Fibroblast of skin of scalp (primary cell): ENCODE measurements at regions not wholly inside any gene's neighbourhood (a gene's known extent, or its start where the extent isn't known, plus 50 kb on each side); places are given as distances from the start of the nearest gene placed in this dataset.
A peak's percentile ranks its signal among the peaks of the same experiment; 100 is the strongest.
"Not testable (repeated sequence)": the region's sequence is repeated elsewhere in the genome, so short reads cannot be mapped to it uniquely, and the experiment has no call there.

Experiments used
- DNase-seq: peaks from one replicate; pipeline ENCODE4 v3.0.0-alpha.2; 2013

- peak; percentile 81 for DNase-seq
These were observed 318.7 kb upstream of the NCKAP5 start for GRCh38 chr2:133886735-133887675.

- no peak for DNase-seq
These were observed 319.4 kb upstream of the NCKAP5 start for GRCh38 chr2:133887676-133888040.

DNA sequence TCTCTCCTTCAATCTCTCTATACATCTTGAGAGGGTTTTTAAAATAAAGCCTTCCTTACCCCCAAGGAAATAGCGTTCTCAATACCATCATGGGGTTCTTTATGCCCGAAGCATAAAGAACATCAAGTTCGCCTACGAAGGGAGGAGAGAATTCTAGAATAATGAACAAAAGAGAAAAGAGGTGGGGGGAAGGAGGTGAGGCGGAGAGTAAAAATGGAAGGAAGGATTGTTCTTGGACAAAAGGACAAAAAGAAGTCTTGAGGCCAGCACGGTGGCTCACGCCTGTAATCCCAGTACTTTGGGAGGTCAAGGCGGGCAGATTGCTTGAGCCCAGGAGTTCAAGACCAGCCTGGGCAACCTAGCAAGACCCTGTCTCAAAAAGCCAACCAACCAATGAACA lies 319.8 kb upstream of the NCKAP5 start:
- no peak for DNase-seq

DNA sequence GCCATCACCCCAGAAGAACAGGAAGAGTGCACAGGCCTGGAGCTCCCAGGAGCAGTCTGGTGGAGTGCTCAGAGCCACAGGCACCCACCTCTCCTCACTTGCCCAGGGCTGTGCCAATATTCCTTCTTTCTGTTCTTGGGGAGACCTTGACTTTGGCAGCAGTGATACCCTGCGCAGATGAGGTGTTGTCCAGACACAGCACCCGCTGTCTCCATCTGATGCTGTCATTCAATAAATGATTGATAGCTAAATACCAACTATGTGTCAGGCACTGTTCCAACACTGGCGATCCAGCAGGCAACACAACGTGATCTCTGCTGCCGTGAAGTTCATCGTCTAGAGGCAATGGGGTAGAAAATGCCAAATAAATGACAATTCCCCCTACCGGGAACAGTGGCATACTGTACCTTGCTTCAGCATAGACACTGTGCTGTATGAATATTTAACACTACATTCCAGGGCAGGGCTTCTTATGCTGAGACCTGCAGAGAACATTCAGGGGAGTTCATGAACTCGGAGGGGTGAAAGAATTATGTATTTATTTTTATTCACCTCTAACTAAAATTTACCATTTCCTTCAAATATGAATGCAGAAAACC lies 320.5 kb upstream of the NCKAP5 start:
- no peak for DNase-seq

DNA sequence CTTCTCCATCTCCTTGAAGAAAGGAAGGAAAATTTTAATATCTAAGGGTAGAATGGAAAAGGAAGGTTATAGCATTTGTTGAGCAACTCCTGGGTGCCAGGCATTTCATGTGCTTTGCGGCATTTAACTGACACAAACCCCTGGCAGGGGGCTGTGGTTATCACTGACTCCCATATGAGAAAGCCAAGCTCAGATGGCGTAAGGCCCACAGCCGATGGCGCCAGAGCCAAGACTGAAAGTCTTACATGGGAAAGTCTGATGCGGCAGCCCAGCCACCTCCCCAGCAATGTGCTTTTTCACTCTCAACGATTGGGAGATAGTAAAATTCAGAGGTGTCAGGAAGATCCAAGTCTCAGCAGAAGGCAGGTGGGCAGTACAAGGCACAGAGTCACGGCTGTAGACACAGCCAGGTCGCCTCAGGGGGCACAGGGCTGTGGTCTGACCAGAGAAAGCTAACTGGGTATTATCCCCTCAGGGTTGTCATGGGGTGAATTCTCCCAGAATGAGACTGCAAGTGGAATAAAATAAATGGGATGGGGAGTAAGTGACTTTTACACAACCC lies 324.2 kb upstream of the NCKAP5 start:
- no peak for DNase-seq

DNA sequence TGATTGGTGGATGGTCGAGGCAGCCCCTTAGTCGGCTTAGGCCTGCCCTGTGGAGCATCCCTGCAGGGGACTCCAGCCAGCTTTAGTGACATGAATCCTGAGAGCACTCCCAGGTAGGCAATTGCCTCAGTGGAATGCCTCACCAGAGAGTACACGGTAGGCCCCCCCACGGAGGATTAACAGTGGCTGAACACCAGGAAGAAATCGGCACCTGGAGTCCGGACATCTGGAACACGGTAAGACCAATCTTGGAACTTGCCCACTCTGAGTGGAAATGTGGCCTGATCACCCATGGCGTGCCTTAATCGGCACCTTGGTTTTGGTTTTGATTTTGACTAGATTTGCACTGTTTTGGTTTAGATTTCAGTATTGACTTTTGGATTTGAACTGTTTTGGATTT lies 326.2 kb upstream of the NCKAP5 start:
- no peak for DNase-seq

- DNase-seq, result not testable (repeated sequence)
These were observed 329.6 kb upstream of the NCKAP5 start for GRCh38 chr2:133897838-133898237.

GRCh38 chr2:133900909-133901308 lies 332.6 kb upstream of the NCKAP5 start:
- DNase-seq, result no peak

DNA sequence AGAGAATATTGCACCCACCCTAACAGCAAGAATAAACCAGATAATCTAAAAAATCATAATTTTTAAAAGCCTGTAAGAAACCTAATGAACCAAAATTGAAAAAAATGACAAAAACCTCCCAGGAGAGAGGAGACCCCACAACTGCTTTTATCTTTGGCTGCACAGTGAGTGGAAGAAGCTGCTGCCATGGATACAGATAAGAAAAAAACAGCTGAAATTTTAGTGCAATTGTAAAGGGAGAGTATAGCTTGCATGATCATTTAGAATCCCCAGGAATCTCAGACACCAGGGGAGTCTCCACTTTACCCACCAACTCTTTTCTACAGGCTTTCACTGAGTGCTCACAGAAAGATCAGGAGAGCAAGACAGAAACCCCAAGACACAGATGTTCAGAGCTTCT lies 338.1 kb upstream of the NCKAP5 start:
- no peak for DNase-seq

- no peak for DNase-seq
These were observed 338.7 kb upstream of the NCKAP5 start for GRCh38 chr2:133906926-133907325.

DNA sequence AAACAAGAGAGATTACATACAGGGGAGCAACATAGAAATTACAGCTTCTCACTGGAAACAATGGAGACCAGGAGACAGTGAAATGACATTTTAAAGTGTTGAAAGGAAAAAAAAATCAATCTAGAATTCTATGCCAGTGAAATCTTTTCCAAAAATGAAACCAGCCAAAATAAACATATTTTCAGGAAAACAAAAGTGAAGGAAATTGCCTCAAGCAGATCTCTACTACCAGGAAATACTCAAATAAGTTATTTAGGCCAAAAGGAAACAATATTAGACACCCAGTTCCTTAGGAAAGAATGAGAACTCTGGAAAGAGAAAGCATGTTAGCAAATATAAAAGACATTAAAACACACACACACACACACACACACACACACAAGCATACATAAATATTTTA lies 339.9 kb upstream of the NCKAP5 start:
- no peak for DNase-seq

- DNase-seq, result no peak
These were observed 335.7 kb upstream of the MGAT5 start for GRCh38 chr2:133918141-133918540.

DNA sequence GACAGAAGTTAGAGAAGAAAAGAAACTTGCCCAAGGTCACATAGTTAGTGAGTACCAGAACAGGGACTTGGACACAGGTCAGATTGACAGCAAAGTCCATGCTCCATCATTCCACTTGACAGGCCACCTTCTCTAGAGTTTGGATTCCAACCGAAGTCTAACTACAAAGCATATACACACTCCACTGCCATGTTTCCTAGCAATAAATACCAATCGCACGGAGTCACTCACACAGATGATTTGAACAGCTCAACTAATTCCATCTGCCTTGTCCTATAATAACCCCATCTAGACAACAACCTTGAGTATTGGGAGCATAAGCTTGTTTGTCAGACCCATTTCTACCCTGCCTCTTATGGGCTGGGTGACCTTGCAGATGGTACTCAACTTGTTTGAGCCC lies 334.6 kb upstream of the MGAT5 start:
- DNase-seq, result no peak

DNA sequence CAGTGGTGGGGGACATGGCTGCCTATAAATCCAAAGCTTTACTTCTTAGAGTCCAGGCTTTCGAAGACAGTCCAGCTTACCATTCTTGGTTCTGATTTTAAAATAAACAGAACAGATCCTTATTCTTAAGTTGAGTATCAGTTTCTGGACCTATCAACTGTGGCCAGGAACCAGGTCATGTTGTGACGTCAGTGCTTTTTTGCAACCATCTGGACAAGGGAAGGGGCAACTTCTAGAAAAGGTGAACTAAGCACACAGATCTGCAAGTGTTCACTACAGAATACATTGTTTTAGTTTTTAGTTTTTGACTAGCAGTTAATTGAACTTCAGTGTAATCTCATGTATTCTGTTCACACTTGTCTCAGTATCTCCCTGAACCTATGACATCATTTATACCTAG lies 326.0 kb upstream of the MGAT5 start:
- no peak for DNase-seq

GRCh38 chr2:133936096-133936495 lies 317.8 kb upstream of the MGAT5 start:
- no peak for DNase-seq

- no peak for DNase-seq
These were observed 317.3 kb upstream of the MGAT5 start for GRCh38 chr2:133936601-133937000.

GRCh38 chr2:133937669-133938068 lies 316.2 kb upstream of the MGAT5 start:
- DNase-seq, result peak; percentile 18

DNA sequence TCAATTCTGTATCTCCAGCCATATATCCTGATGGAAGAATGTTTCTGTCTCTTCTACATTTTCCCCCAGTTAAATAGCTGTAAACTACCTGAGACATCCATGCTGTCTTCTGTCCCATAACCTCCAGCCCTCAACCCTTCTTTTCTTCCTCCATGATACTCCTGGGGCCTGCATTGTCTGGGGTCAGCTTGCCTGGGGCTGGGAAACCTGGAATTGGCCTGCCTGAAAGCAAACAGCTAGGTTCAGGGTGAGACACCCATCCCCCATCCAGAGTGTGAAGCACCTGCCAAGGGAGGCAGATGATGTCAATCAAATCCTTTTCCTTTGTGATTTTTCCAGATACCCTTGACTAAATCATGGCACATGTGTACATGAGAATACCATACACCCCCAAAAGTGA lies 313.7 kb upstream of the MGAT5 start:
- DNase-seq, result no peak

DNA sequence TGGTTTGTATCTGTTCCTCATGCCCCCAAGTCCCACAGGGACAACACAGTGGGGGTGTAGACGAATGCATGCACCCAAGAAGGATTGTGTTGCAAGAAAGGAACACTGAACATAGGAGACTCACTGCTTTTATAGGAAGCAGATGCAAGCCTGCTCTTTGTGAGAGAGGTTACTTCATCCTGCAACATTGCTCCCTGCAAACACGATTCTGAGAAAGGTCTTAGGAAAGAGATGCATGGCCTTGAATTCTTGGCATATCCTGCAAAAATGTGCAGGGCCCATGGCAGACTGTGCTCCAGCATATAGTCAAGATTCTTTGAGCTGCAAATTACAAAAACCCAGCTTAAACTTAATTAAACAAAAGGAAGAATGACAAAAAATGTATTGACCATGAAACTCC lies 312.2 kb upstream of the MGAT5 start:
- DNase-seq, result no peak

GRCh38 chr2:133942398-133942797 lies 311.5 kb upstream of the MGAT5 start:
- DNase-seq, result no peak

- no peak for DNase-seq
These were observed 310.8 kb upstream of the MGAT5 start for GRCh38 chr2:133943108-133943507.

GRCh38 chr2:133945089-133945488 lies 308.8 kb upstream of the MGAT5 start:
- no peak for DNase-seq

DNA sequence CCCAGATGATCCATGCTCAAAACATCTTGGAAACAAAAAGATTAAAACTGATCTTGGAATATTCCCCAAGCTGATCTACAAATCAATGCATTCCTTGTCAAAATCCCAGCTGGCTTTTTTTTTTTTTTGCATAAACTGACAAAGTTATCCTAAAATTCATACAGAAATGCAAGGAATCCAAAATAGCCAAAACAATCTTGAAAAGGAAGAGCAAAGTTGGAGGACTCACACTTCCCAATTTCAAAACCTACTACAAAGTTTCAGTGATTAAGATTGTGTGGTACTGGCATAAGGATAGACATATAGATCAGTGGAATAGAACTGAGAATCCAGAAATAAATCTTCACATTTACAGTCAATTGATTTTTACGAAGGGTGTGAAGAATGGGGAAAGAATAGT lies 306.8 kb upstream of the MGAT5 start:
- no peak for DNase-seq
